ENCODE measurements at regions not wholly inside any gene's neighbourhood (a gene's known extent, or its start where the extent isn't known, plus 50 kb on each side); places are given as distances from the start of the nearest gene placed in this dataset.

DNA sequence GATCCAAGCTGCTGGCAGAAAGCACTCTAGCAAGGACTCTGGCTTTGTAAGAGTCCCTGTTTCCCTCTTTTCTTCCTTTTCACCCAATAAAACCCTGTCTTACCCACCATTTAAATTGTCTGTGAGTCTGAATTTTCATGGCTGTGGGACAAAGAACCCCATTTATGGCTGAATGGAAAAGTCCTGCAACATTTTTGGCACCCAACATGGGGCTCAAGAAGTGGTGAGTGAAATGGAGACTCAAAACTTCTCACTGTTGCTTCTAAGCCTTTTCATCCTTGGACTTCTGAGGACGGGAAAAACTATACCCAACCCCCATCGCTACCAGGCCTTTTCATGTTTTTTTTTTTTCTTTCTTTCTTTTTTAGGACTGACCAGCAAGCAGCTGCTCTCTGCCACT lies 329.5 kb upstream of the CWC22 start:
- H3K4me3 ChIP-seq (ENCODE audit: low read depth, low read length): no peak overlapping the region
- ChIA-PET POLR2A (no interaction called here), CTCF (no interaction called here)
- H3K9me3 ChIP-seq (ENCODE audit: control insufficient read depth, insufficient read depth, low read depth, low read length): no peaks in the 10 kb centered on the region; the same call in 1 of the 2 replicates
- no peaks in the 10 kb centered on the region for H3K36me3 ChIP-seq (ENCODE audit: control insufficient read depth in 2 of 2, insufficient read depth in 1 of 2, low read length in 2 of 2)
- TF ChIP-seq TRIM28 (IDR thresholded peaks at IDR 0.05; ENCODE audit: borderline replicate concordance, low read length): peak; percentile 39; the same call in 1 of the 2 replicates
- no peak for TF ChIP-seq REPIN1 (tag by site-specific recombination; IDR thresholded peaks at IDR 0.05; ENCODE audit: low read depth)
- TF ChIP-seq SETDB1 (IDR thresholded peaks at IDR 0.05; ENCODE audit: insufficient read length, low read length): peak; percentile 60
- no peak for TF ChIP-seq GLIS1 (tag by site-specific recombination; IDR thresholded peaks at IDR 0.05)
- TF ChIP-seq SCRT1 (tag by site-specific recombination; IDR thresholded peaks at IDR 0.05; ENCODE audit: borderline replicate concordance): no peak
- TF ChIP-seq YY2 (tag by site-specific recombination; IDR thresholded peaks at IDR 0.05): no peak
- TF ChIP-seq, protein P1, sequence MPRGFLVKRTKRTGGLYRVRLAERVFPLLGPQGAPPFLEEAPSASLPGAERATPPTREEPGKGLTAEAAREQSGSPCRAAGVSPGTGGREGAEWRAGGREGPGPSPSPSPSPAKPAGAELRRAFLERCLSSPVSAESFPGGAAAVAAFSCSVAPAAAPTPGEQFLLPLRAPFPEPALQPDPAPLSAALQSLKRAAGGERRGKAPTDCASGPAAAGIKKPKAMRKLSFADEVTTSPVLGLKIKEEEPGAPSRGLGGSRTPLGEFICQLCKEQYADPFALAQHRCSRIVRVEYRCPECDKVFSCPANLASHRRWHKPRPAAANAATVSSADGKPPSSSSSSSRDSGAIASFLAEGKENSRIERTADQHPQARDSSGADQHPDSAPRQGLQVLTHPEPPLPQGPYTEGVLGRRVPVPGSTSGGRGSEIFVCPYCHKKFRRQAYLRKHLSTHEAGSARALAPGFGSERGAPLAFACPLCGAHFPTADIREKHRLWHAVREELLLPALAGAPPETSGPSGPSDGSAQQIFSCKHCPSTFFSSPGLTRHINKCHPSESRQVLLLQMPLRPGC (tag by site-specific recombination; IDR thresholded peaks at IDR 0.05): no peak
- H3K4me1 ChIP-seq (ENCODE audit: control insufficient read depth, insufficient read depth, low read length): no peaks in the 10 kb centered on the region
- no peak overlapping the region for H3K27ac ChIP-seq (ENCODE audit: extremely low read depth, low read depth, low read length)

- H3K4me1 ChIP-seq (ENCODE audit: control insufficient read depth, insufficient read depth, low read length): no peaks in the 10 kb centered on the region
- ChIA-PET POLR2A (no interaction called here), CTCF (no interaction called here)
- TF ChIP-seq ZNF530 (tag by site-specific recombination; IDR thresholded peaks at IDR 0.05; ENCODE audit: low read depth): no peak
- no peak for TF ChIP-seq ZNF560 (tag by site-specific recombination; IDR thresholded peaks at IDR 0.05; ENCODE audit: borderline replicate concordance)
- TF ChIP-seq KLF9 (tag by site-specific recombination; IDR thresholded peaks at IDR 0.05; ENCODE audit: low read depth): no peak
- no peak for TF ChIP-seq SETDB1 (IDR thresholded peaks at IDR 0.05; ENCODE audit: insufficient read length, low read length)
- no peak for TF ChIP-seq ZNF426 (tag by site-specific recombination; IDR thresholded peaks at IDR 0.05)
- TF ChIP-seq, protein P2, sequence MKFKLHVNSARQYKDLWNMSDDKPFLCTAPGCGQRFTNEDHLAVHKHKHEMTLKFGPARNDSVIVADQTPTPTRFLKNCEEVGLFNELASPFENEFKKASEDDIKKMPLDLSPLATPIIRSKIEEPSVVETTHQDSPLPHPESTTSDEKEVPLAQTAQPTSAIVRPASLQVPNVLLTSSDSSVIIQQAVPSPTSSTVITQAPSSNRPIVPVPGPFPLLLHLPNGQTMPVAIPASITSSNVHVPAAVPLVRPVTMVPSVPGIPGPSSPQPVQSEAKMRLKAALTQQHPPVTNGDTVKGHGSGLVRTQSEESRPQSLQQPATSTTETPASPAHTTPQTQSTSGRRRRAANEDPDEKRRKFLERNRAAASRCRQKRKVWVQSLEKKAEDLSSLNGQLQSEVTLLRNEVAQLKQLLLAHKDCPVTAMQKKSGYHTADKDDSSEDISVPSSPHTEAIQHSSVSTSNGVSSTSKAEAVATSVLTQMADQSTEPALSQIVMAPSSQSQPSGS (tag by site-specific recombination; IDR thresholded peaks at IDR 0.05; ENCODE audit: low read depth): no peak
- TF ChIP-seq HOXD13 (CRISPR knock-in tag; IDR thresholded peaks at IDR 0.05; ENCODE audit: borderline replicate concordance): no peak
- no peak for TF ChIP-seq GLI4 (tag by site-specific recombination; IDR thresholded peaks at IDR 0.05)
- no peak for TF ChIP-seq OVOL3 (tag by site-specific recombination; IDR thresholded peaks at IDR 0.05)
- no peak overlapping the region for H3K4me3 ChIP-seq (ENCODE audit: low read depth, low read length)
- no peaks in the 10 kb centered on the region for H3K36me3 ChIP-seq (ENCODE audit: control insufficient read depth in 2 of 2, insufficient read depth in 1 of 2, low read length in 2 of 2)
- no peak overlapping the region for H3K27ac ChIP-seq (ENCODE audit: extremely low read depth, low read depth, low read length)
- H3K9me3 ChIP-seq (ENCODE audit: control insufficient read depth, insufficient read depth, low read depth, low read length): no peaks in the 10 kb centered on the region; the same call in 1 of the 2 replicates
Observed at GRCh38 chr2:180334514-180334913, 327.4 kb upstream of the CWC22 start.

- Histone ChIP-seq H3K4me1 (ENCODE audit: control insufficient read depth, insufficient read depth, low read length) (no peaks in the 10 kb centered on the region), H3K9me3 (ENCODE audit: control insufficient read depth, insufficient read depth, low read depth, low read length) (no peaks in the 10 kb centered on the region), H3K36me3 (ENCODE audit: control insufficient read depth in 2 of 2, insufficient read depth in 1 of 2, low read length in 2 of 2) (no peaks in the 10 kb centered on the region), H3K27ac (ENCODE audit: extremely low read depth, low read depth, low read length) (no peak overlapping the region), H3K4me3 (ENCODE audit: low read depth, low read length) (no peak overlapping the region)
- TF ChIP-seq SP7 (tag by site-specific recombination; IDR thresholded peaks at IDR 0.05) (no peak), ZNF112 (tag by site-specific recombination; IDR thresholded peaks at IDR 0.05) (no peak), SALL2 (tag by site-specific recombination; IDR thresholded peaks at IDR 0.05; ENCODE audit: borderline replicate concordance) (no peak)
- POLR2A ChIA-PET: no interaction called here
- CTCF ChIA-PET: no interaction called here
Observed at GRCh38 chr2:180328795-180329422, 321.8 kb upstream of the CWC22 start.
